Astrocyte of the cerebellum (primary cell): ENCODE measurements at regions not wholly inside any gene's neighbourhood (a gene's known extent, or its start where the extent isn't known, plus 50 kb on each side); places are given as distances from the start of the nearest gene placed in this dataset.

Experiments used
- DNase-seq: peaks from one replicate; pipeline ENCODE4 v3.0.0-alpha.2; 2011; ENCODE audit warnings: low read depth
- H3K4me3 ChIP-seq: 2 replicates; pipeline ENCODE4 v1.5.1; 2011; ENCODE audit warnings: mild to moderate bottlenecking, low read depth, low read length, moderate library complexity
- CTCF ChIP-seq: IDR thresholded peaks from 2 replicates; pipeline ENCODE4 v1.5.1; 2012; ENCODE audit warnings: low read length, low read depth, moderate library complexity, mild to moderate bottlenecking; ENCODE audit errors: missing control alignments
- in situ Hi-C: cut with HindIII; loops from 2 replicates; pipeline ENCODE4 v1.10.0; 2017; ENCODE audit warnings: low sequenced_read_pairs

GRCh38 chr6:115690854-115691253 is 369.8 kb downstream of the FRK start:
- H3K4me3 ChIP-seq, result no peak overlapping the region
- TF ChIP-seq CTCF, result no peak
- no peak for DNase-seq
- in situ Hi-C loops, result no loop called here

- in situ Hi-C loops, result no loop called here
- DNase-seq, result no peak
- H3K4me3 ChIP-seq, result no peak overlapping the region
- no peak for TF ChIP-seq CTCF
Measured at GRCh38 chr6:115681978-115682775, 378.5 kb downstream of the FRK start.

- DNase-seq, result no peak
- no peak overlapping the region for H3K4me3 ChIP-seq
- in situ Hi-C loops, result no loop called here
- TF ChIP-seq CTCF, result no peak
Measured at GRCh38 chr6:115680621-115681020, 380.1 kb downstream of the FRK start.

- no peak for DNase-seq
- no peak overlapping the region for H3K4me3 ChIP-seq
- no peak for TF ChIP-seq CTCF
- in situ Hi-C loops, result no loop called here
Measured at GRCh38 chr6:115677198-115677597, 383.5 kb downstream of the FRK start.

- H3K4me3 ChIP-seq, result no peak overlapping the region
- no peak for DNase-seq
- no peak for TF ChIP-seq CTCF
- in situ Hi-C loops, result no loop called here
Measured at GRCh38 chr6:115675443-115675842, 385.2 kb downstream of the FRK start.

GRCh38 chr6:115668781-115669180 is 391.9 kb downstream of the FRK start:
- DNase-seq, result no peak
- H3K4me3 ChIP-seq, result no peak overlapping the region
- in situ Hi-C loops, result no loop called here
- TF ChIP-seq CTCF, result no peak

GRCh38 chr6:115668211-115668610 is 392.5 kb downstream of the FRK start:
- in situ Hi-C loops, result no loop called here
- DNase-seq, result no peak
- TF ChIP-seq CTCF, result no peak
- H3K4me3 ChIP-seq, result no peak overlapping the region
